ENCODE measurements at regions not wholly inside any gene's neighbourhood (a gene's known extent, or its start where the extent isn't known, plus 50 kb on each side); places are given as distances from the start of the nearest gene placed in this dataset.

DNA sequence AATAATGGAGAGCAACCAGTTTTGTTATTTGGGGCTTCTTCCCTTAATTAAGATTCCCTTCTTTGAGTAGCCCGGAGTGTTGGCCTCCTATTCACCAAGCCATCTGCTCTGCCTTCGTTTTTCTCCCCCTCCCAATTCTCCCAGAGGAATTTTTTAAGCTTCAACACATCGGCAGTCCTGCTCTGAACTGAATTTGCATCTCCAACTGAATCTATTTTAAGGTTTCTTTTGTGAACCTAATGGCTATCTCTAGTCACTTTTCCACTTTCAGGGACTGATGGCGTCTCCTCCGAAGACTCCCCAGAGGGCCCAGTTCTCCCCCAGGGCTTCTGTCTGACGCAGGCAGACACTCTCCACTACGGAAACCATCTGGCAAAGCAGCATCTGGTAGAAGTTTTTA lies 280.2 kb downstream of the ADGRA3 start:
- H4K20me1 ChIP-seq (replicated peaks; ENCODE audit: control insufficient read depth, insufficient read depth, low read length): no peaks in the 10 kb centered on the region
- TF ChIP-seq, protein P1, sequence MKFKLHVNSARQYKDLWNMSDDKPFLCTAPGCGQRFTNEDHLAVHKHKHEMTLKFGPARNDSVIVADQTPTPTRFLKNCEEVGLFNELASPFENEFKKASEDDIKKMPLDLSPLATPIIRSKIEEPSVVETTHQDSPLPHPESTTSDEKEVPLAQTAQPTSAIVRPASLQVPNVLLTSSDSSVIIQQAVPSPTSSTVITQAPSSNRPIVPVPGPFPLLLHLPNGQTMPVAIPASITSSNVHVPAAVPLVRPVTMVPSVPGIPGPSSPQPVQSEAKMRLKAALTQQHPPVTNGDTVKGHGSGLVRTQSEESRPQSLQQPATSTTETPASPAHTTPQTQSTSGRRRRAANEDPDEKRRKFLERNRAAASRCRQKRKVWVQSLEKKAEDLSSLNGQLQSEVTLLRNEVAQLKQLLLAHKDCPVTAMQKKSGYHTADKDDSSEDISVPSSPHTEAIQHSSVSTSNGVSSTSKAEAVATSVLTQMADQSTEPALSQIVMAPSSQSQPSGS (CRISPR knock-in tag; IDR thresholded peaks at IDR 0.05): no peak
- TF ChIP-seq, protein P2, sequence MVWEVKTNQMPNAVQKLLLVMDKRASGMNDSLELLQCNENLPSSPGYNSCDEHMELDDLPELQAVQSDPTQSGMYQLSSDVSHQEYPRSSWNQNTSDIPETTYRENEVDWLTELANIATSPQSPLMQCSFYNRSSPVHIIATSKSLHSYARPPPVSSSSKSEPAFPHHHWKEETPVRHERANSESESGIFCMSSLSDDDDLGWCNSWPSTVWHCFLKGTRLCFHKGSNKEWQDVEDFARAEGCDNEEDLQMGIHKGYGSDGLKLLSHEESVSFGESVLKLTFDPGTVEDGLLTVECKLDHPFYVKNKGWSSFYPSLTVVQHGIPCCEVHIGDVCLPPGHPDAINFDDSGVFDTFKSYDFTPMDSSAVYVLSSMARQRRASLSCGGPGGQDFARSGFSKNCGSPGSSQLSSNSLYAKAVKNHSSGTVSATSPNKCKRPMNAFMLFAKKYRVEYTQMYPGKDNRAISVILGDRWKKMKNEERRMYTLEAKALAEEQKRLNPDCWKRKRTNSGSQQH (CRISPR knock-in tag; IDR thresholded peaks at IDR 0.05): no peak
- no peak for TF ChIP-seq GATAD2B (IDR thresholded peaks at IDR 0.05; ENCODE audit: borderline replicate concordance)
- no peak overlapping the region for H3K27ac ChIP-seq (ENCODE audit: extremely low read depth, low read depth, low read length)
- POLR2A ChIA-PET: no interaction called here
- H2AFZ ChIP-seq (ENCODE audit: low read depth, low read length): no peak overlapping the region
- FAIRE-seq (no peak), ATAC-seq (no peak), DNase-seq (ENCODE audit: extremely low read depth in 1 of 4, low spot score in 3 of 4) (no peak)
- WGBS (ENCODE audit: insufficient coverage, low coverage, missing lambda C conversion rate): 0% methylated on average over 7 of the region's 7 CpGs
- no peak overlapping the region for H3K4me3 ChIP-seq
- H3K36me3 ChIP-seq (ENCODE audit: control insufficient read depth, insufficient read depth, low read length): no peaks in the 10 kb centered on the region
- in situ Hi-C loops (cut with MboI): no loop called here
- H3K4me2 ChIP-seq (ENCODE audit: insufficient read depth, low read length): no peak overlapping the region
- no peaks in the 10 kb centered on the region for H3K27me3 ChIP-seq (ENCODE audit: control insufficient read depth in 2 of 2, insufficient read depth in 2 of 2, low read length in 2 of 2)
- intact Hi-C loops (cut with micrococcal nuclease): no loop called here
- CTCF ChIA-PET (ENCODE audit: low intra/inter-chr PET ratio): no interaction called here
- H3K9me3 ChIP-seq (replicated peaks; ENCODE audit: control insufficient read depth, insufficient read depth, low read depth, low read length): no peaks in the 10 kb centered on the region
- no TSS peak for BruUV-seq (replicated peaks)
- no peaks in the 10 kb centered on the region for H3K4me1 ChIP-seq (replicated peaks in 1 of 2; ENCODE audit: control insufficient read depth in 2 of 2, insufficient read depth in 2 of 2, low read length in 2 of 2)
- H3K9ac ChIP-seq (ENCODE audit: insufficient read depth in 1 of 2, low read depth in 2 of 2, low read length in 2 of 2): no peak overlapping the region
- H3K79me2 ChIP-seq (ENCODE audit: control insufficient read depth, insufficient read depth, low read length): no peaks in the 10 kb centered on the region
- H3K9me1 ChIP-seq (ENCODE audit: control insufficient read depth, insufficient read depth, low read length): no peaks in the 10 kb centered on the region

DNA sequence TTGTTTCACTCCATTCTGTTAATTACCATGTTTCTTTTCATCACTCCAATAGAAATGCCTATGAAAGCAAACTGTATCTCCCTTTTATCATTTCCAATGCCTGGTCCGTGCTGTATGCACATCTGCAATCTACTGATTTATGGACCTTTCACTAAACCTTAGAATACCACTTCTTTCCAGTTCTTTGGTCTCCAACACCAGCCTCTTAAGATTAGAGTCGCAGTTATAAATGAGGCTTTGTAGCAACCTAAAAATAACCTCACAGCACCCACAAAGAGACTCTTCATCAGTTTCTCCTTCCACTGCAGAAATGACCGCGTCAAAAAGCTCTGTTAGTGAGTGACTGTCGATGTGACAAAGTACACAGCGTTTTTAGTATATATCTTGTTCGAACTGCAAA lies 282.6 kb downstream of the ADGRA3 start:
- in situ Hi-C loops (cut with MboI) (no loop called here), intact Hi-C loops (cut with micrococcal nuclease) (no loop called here)
- H4K20me1 ChIP-seq (replicated peaks; ENCODE audit: control insufficient read depth, insufficient read depth, low read length): no peaks in the 10 kb centered on the region
- H3K4me3 ChIP-seq: no peak overlapping the region
- WGBS (ENCODE audit: insufficient coverage, low coverage, missing lambda C conversion rate): 1% methylated on average over 7 of the region's 7 CpGs
- no peaks in the 10 kb centered on the region for H3K27me3 ChIP-seq (ENCODE audit: control insufficient read depth in 2 of 2, insufficient read depth in 2 of 2, low read length in 2 of 2)
- H3K9ac ChIP-seq (ENCODE audit: insufficient read depth in 1 of 2, low read depth in 2 of 2, low read length in 2 of 2): no peak overlapping the region
- no peak overlapping the region for H2AFZ ChIP-seq (ENCODE audit: low read depth, low read length)
- ChIA-PET POLR2A (no interaction called here), CTCF (ENCODE audit: low intra/inter-chr PET ratio) (no interaction called here)
- DNase-seq (ENCODE audit: extremely low read depth in 1 of 4, low spot score in 3 of 4) (no peak), FAIRE-seq (no peak), ATAC-seq (no peak)
- no TSS peak for BruUV-seq (replicated peaks)
- H3K9me1 ChIP-seq (ENCODE audit: control insufficient read depth, insufficient read depth, low read length): no peaks in the 10 kb centered on the region
- no peaks in the 10 kb centered on the region for H3K79me2 ChIP-seq (ENCODE audit: control insufficient read depth, insufficient read depth, low read length)
- H3K4me1 ChIP-seq (replicated peaks in 1 of 2; ENCODE audit: control insufficient read depth in 2 of 2, insufficient read depth in 2 of 2, low read length in 2 of 2): no peaks in the 10 kb centered on the region
- H3K9me3 ChIP-seq (replicated peaks; ENCODE audit: control insufficient read depth, insufficient read depth, low read depth, low read length): no peaks in the 10 kb centered on the region
- H3K36me3 ChIP-seq (ENCODE audit: control insufficient read depth, insufficient read depth, low read length): no peaks in the 10 kb centered on the region
- no peak overlapping the region for H3K4me2 ChIP-seq (ENCODE audit: insufficient read depth, low read length)
- no peak overlapping the region for H3K27ac ChIP-seq (ENCODE audit: extremely low read depth, low read depth, low read length)
- no peak for TF ChIP-seq BMI1 (IDR thresholded peaks at IDR 0.05; ENCODE audit: low read length)
- TF ChIP-seq SP1 (CRISPR knock-in tag; IDR thresholded peaks at IDR 0.05): no peak
- TF ChIP-seq KDM5B (IDR thresholded peaks at IDR 0.05; ENCODE audit: insufficient replicate concordance, low read depth, low read length): no peak
- TF ChIP-seq SAP30 (IDR thresholded peaks at IDR 0.05; ENCODE audit: borderline replicate concordance, insufficient read depth, low read depth, low read length, poor library complexity, severe bottlenecking): no peak
- no peak for TF ChIP-seq NFRKB (IDR thresholded peaks at IDR 0.05; ENCODE audit: low read depth)
- TF ChIP-seq MAZ (CRISPR knock-in tag; conservative IDR thresholded peaks at IDR 0.05 in 1 of 2, IDR thresholded peaks at IDR 0.05 in 1 of 2): no peak
- no peak for TF ChIP-seq CREB1 (IDR thresholded peaks at IDR 0.05)
- no peak for TF ChIP-seq CREB1 (CRISPR knock-in tag; IDR thresholded peaks at IDR 0.05)
- TF ChIP-seq NCOA2 (IDR thresholded peaks at IDR 0.05; ENCODE audit: partially characterized antibody in 2 of 2): no peak
- TF ChIP-seq MCM3 (IDR thresholded peaks at IDR 0.05): no peak

All from K562 (cell line).